ENCODE measurements at regions not wholly inside any gene's neighbourhood (a gene's known extent, or its start where the extent isn't known, plus 50 kb on each side); places are given as distances from the start of the nearest gene placed in this dataset.

GRCh38 chr6:24997905-24998304, 62.1 kb upstream of the RIPOR2 start:
- TF ChIP-seq POLR2AphosphoS5 (IDR thresholded peaks at IDR 0.05; ENCODE audit: low read depth, low read length) (no peak), POLR2A (IDR thresholded peaks at IDR 0.05; ENCODE audit: low read depth, low read length) (no peak)
